ENCODE measurements at regions not wholly inside any gene's neighbourhood (a gene's known extent, or its start where the extent isn't known, plus 50 kb on each side); places are given as distances from the start of the nearest gene placed in this dataset.

DNA sequence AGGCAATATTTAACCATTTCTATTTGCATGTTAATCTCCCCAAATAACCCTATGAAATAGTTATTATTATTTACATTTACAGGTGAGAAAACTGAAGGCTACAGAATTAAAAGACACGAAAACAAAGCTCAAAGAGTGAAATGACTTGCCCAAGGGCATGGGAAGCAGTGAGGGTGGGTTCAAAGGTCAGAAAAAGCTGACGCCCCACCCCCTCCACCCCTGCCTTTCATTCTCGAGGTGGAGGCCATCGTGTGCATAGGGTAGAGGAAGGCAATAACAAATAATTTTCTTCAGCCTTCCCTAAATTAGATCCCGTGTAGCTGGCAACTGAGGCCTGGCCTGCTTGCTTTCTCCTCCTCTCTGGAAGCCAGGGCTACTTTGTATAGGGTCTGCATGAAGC is 56.1 kb upstream of the RBFOX2 start:
- TF ChIP-seq, protein P1, sequence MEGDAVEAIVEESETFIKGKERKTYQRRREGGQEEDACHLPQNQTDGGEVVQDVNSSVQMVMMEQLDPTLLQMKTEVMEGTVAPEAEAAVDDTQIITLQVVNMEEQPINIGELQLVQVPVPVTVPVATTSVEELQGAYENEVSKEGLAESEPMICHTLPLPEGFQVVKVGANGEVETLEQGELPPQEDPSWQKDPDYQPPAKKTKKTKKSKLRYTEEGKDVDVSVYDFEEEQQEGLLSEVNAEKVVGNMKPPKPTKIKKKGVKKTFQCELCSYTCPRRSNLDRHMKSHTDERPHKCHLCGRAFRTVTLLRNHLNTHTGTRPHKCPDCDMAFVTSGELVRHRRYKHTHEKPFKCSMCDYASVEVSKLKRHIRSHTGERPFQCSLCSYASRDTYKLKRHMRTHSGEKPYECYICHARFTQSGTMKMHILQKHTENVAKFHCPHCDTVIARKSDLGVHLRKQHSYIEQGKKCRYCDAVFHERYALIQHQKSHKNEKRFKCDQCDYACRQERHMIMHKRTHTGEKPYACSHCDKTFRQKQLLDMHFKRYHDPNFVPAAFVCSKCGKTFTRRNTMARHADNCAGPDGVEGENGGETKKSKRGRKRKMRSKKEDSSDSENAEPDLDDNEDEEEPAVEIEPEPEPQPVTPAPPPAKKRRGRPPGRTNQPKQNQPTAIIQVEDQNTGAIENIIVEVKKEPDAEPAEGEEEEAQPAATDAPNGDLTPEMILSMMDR (conservative IDR thresholded peaks at IDR 0.05; ENCODE audit: low read depth, low read length), result no peak
- TF ChIP-seq EZH2 (IDR thresholded peaks at IDR 0.05; ENCODE audit: low read length, unreplicated experiment), result no peak
- no peak for TF ChIP-seq EZH2phosphoT487 (IDR thresholded peaks at IDR 0.05; ENCODE audit: borderline replicate concordance, low read length)
